ENCODE measurements at regions not wholly inside any gene's neighbourhood (a gene's known extent, or its start where the extent isn't known, plus 50 kb on each side); places are given as distances from the start of the nearest gene placed in this dataset.

DNA sequence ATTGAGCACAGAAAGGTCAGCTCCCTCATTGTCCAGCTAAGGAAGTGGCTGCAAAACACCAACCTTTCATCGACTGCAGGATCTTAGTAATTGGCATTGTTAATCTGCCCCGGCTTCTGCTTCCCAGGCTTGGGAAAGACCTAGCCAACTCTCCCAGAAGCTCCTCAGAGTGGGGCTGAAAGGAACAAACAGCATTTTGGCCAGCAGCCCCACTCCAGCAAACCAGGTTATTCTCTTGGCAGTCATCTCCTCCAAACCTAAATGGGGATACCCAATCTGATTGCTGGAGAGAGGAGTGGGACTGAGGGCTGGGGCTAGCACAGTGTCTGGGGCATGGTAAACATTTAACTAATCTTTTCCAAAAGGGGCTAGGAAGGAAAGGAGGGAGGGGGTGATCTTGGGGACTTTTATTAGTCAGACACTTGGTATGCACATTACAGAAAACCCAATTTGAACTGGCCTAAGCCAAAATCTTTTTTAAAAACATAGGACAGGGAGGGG, 294.4 kb downstream of the MN1 start:
- DNase-seq (ENCODE audit: low spot score) = no peak
- intact Hi-C loops (cut with DNase I) = no loop called here

- intact Hi-C loops (cut with DNase I) = no loop called here
- no peak for DNase-seq (ENCODE audit: low spot score)
Observed at GRCh38 chr22:27507935-27508526, 293.5 kb downstream of the MN1 start.

DNA sequence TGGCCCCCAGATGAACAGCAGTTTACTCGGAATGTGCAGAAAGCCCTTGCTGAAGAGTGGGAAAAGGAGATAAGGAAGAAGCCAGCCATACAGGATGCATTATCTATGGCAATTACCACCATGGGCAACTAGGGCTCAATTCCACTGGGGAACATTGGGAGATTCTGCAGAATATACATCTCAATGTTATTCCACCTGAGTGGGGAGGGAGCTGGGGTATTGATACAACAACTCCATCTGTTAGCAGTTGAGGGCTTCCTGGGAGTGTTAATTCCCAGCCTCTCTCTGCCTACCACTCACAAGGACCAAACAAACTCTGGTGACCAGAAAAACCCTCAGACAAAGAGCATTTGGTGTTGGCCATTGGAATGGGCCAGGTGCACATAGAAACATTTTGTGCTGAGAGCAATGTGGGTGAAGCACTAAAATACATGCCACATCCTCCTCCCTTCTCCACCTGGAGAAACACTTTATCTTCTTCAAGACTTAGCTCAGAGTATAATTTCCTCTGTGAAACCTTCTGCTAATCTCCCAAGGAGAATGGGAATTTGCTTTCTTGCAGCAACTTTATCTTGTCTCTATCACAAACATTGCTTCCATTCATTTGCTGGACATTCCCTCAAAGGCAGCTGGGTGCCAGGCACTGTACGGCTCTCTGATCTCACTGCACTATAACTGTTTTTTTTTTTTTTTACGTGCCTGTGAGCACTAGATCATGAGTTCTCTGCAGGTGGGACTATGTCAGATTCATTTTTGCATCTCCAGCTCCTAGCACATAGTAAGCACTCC, 292.2 kb downstream of the MN1 start:
- intact Hi-C loops (cut with DNase I) = no loop called here
- DNase-seq (ENCODE audit: low spot score) = no peak

- intact Hi-C loops (cut with DNase I) = no loop called here
- DNase-seq (ENCODE audit: low spot score) = no peak
Observed at GRCh38 chr22:27510024-27510423, 291.5 kb downstream of the MN1 start.

- peak; percentile 95 for DNase-seq (ENCODE audit: low spot score)
- intact Hi-C loops (cut with DNase I) = no loop called here
Observed at GRCh38 chr22:27512283-27512761, 289.2 kb downstream of the MN1 start.

DNA sequence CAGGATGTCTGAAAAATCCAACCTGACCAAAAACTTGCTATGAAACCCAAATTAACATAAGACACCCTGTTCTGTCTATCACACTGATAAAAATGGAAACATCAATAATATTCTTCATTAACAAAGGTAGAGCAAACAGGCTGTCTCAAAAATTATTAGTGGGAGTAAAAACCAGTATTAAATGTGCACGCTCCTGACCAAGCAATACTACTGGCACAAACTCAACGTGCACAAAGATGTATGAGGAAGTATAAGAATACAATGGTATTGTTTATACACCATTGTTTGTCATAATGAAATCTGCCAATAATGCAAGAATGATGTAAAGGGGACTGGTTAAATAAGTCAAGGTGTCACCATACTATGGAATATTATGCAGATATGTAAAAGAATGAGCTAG, 288.5 kb downstream of the MN1 start:
- DNase-seq (ENCODE audit: low spot score) = no peak
- intact Hi-C loops (cut with DNase I) = no loop called here

DNA sequence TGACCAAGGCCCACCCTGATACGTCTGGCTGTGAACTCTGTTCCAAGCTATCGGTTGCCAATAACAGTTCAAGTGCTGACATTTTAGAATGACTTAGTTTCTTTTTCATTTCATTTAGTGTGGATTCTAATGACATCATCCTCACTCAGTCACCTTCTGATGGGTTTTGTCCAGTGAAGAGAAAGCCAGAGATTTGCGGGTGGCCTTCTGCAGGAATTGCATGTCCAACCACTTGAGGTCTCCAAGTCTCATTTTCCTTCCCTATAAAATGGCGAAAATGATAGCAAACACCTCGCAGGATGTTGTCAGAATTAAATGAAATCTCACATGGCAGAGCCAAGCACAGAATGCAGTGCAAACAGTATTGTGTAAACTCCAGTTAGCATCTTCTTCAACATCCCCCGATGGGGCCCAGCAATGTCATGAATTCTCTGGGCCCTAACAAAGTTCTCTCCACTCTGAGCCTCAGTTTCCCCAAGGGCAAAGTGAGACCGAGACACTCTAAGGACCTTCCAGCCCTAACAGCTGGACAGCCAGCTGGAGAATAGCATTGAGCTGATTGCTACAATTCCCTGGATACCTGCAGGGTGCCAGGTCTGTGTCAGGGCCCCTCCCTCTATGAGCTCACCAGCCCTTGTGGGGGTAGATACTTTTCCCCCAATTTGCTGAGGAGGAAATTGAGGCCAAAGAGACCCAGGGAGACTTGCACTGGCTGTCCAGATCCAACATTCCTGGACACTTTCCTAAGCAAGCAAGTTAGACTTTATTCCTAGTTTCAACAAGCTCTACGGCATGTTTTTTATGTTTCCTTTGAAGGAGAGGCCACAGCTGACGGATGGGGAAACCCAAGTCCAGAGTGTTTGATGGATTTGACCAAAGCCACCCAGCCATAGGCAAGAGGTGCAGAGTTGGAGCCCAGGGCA, 286.7 kb downstream of the MN1 start:
- intact Hi-C loops (cut with DNase I) = no loop called here
- no peak for DNase-seq (ENCODE audit: low spot score)

DNA sequence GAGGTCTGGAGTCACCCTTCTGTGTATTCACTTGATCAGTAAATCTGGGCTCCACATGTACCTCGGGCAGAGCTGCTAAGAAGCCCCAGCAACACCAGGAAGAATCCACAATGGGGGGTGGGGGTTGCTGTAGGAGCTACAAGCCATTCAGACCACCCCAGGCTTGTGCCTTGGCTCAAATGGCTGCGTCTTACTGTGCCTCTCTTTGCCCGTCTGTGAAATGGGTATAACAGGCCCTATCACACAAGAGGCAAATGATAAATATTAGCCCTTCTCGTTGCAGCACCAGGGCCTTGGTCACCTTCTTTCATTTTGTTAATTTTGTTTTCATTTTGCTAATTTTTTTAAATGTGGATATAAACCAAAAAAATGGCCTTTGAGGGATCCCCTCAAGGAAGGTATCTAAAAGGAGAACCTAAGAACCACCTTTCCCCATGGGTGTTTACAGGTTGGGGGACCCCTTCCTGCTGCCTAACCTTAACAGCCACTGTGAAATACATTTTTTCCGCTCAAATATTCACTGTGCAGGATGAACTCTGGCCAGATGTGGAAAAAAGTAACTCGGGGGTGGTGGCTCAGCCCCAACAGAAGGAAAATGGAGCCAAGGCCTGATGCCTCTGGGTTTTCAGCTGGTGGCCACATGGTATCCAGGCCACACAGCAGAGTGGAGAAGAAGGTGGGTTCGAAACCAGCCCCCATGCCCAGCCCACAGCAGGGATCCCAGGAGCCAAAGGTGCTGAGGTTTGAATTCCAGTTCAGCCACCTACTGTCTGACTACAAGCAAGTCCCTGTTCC, 284.0 kb downstream of the MN1 start:
- intact Hi-C loops (cut with DNase I) = no loop called here
- DNase-seq (ENCODE audit: low spot score) = no peak

- intact Hi-C loops (cut with DNase I) = no loop called here
- no peak for DNase-seq (ENCODE audit: low spot score)
Observed at GRCh38 chr22:27518531-27519340, 282.8 kb downstream of the MN1 start.

DNA sequence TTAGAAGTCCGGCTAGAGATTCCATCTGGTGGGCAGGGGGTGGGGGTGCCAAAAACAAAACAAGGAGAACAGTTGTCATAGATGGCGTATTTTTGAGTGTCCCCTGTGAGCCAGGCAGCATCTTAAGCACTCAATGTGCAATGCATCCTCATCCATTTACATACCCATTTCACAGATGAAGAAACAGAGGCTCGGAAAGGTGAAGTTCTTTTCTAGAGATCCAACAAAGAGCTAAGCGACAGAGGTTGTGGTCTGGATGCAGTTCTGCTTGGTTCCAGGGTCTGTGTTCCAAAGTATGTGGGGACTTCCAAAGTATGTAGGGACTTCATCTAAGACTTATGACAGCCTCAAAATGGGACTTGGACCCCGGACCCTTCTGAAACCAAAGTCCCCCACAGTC, 277.8 kb downstream of the MN1 start:
- intact Hi-C loops (cut with DNase I) = loop anchor here in 1 of 2 donors (1.0 kb wide), 1 partner anchor 46 kb away; no protein-coding TSS in a partner anchor

GRCh38 chr22:27525711-27526110, 275.8 kb downstream of the MN1 start:
- no peak for DNase-seq (ENCODE audit: low spot score)
- intact Hi-C loops (cut with DNase I) = no loop called here

More for the DNA sequence above, 277.8 kb downstream of the MN1 start:
- no peak for DNase-seq (ENCODE audit: low spot score)

GRCh38 chr22:27526901-27527300, 274.7 kb downstream of the MN1 start:
- no peak for DNase-seq (ENCODE audit: low spot score)
- intact Hi-C loops (cut with DNase I) = no loop called here

- intact Hi-C loops (cut with DNase I) = no loop called here
- no peak for DNase-seq (ENCODE audit: low spot score)
Observed at GRCh38 chr22:27531782-27532530, 269.6 kb downstream of the MN1 start.

- intact Hi-C loops (cut with DNase I) = no loop called here
- no peak for DNase-seq (ENCODE audit: low spot score)
Observed at GRCh38 chr22:27533105-27533745, 268.3 kb downstream of the MN1 start.

DNA sequence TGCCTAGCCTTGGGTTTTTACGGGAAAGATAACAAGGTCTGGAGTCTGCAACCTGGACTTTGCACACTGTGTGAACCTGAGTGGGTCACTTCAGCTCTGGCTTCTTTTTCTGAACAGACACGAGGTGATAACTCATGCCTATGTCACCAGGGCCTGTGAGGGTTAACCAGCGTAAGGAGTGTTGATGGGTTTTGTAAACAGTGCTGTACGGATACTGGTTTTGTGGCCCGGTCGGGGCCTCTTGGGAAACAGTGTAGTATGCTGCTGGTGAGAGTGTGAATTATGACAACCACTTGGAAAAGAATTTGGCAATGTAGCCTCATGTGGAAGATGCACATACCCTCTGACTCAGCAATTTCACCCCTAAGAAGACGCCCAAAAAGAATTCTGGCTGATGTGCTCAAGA, 266.8 kb downstream of the MN1 start:
- intact Hi-C loops (cut with DNase I) = no loop called here
- no peak for DNase-seq (ENCODE audit: low spot score)

DNA sequence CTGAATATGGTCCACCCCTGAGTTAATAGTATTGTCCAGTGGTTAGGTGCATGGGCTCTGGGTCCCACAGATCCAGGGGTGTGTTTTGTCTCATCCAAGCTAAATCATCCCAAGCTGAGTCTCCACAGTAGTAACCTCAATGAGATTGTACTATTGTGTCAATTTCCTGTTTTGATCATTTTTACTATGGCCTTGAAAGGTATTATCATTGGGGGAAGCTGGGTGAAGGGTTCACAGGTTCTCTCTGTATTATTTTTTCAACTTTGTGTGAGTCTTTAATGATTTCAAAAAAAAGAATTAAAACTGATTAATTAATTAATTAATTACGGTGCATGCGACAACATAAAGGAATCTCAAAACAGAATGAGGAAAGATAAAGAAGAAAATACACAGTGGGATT, 266.1 kb downstream of the MN1 start:
- intact Hi-C loops (cut with DNase I) = no loop called here
- DNase-seq (ENCODE audit: low spot score) = no peak

- no peak for DNase-seq (ENCODE audit: low spot score)
- intact Hi-C loops (cut with DNase I) = no loop called here
Observed at GRCh38 chr22:27537501-27537900, 264.1 kb downstream of the MN1 start.
